ENCODE measurements at regions not wholly inside any gene's neighbourhood (a gene's known extent, or its start where the extent isn't known, plus 50 kb on each side); places are given as distances from the start of the nearest gene placed in this dataset.

- DNase-seq: no peak
These were observed 138.5 kb upstream of the QRFPR start for GRCh38 chr4:121519236-121519838.

- no peak for DNase-seq
These were observed 136.4 kb upstream of the QRFPR start for GRCh38 chr4:121517241-121517640.

- no peak for DNase-seq
These were observed 133.6 kb upstream of the QRFPR start for GRCh38 chr4:121514443-121514842.

GRCh38 chr4:121510341-121510874 lies 129.6 kb upstream of the QRFPR start:
- DNase-seq: no peak

- DNase-seq: no peak
These were observed 104.5 kb upstream of the QRFPR start for GRCh38 chr4:121485190-121485804.

GRCh38 chr4:121484633-121485032 lies 103.8 kb upstream of the QRFPR start:
- DNase-seq: no peak

- no peak for DNase-seq
These were observed 99.0 kb upstream of the QRFPR start for GRCh38 chr4:121479808-121480207.

- no peak for DNase-seq
These were observed 96.7 kb upstream of the QRFPR start for GRCh38 chr4:121477480-121477879.

GRCh38 chr4:121477079-121477478 lies 96.3 kb upstream of the QRFPR start:
- no peak for DNase-seq

- no peak for DNase-seq
These were observed 92.3 kb upstream of the QRFPR start for GRCh38 chr4:121472937-121473721.

GRCh38 chr4:121464854-121465253 lies 84.0 kb upstream of the QRFPR start:
- DNase-seq: no peak

GRCh38 chr4:121462660-121463261 lies 81.9 kb upstream of the QRFPR start:
- DNase-seq: no peak

- DNase-seq: no peak
These were observed 78.2 kb upstream of the QRFPR start for GRCh38 chr4:121459026-121459425.

- DNase-seq: no peak
These were observed 76.6 kb upstream of the QRFPR start for GRCh38 chr4:121457278-121457875.

GRCh38 chr4:121455285-121455684 lies 74.5 kb upstream of the QRFPR start:
- no peak for DNase-seq

GRCh38 chr4:121454251-121454979 lies 73.6 kb upstream of the QRFPR start:
- DNase-seq: no peak

- no peak for DNase-seq
These were observed 70.5 kb upstream of the QRFPR start for GRCh38 chr4:121451310-121451709.

- DNase-seq: no peak
These were observed 68.6 kb upstream of the QRFPR start for GRCh38 chr4:121449416-121449815.

GRCh38 chr4:121448231-121448630 lies 67.4 kb upstream of the QRFPR start:
- no peak for DNase-seq

GRCh38 chr4:121439669-121440068 lies 58.9 kb upstream of the QRFPR start:
- no peak for DNase-seq
